GM10248 (cell line): ENCODE measurements at regions not wholly inside any gene's neighbourhood (a gene's known extent, or its start where the extent isn't known, plus 50 kb on each side); places are given as distances from the start of the nearest gene placed in this dataset.

ENCODE experiments used
- CTCF ChIA-PET: fragments of 300-600 bp; sonication (Branson Sonifier 250); formaldehyde crosslinking; extraction: SDS; loops from one replicate; lab custom pipeline; 2021; ENCODE audit warnings: antibody characterized with exemption; lab: Yijun Ruan, JAX
- POLR2A ChIA-PET: fragments of 350-650 bp; sonication (Branson Sonifier 250); formaldehyde crosslinking; extraction: SDS; loops from one replicate; lab custom pipeline; 2020; ENCODE audit warnings: antibody characterized with exemption; lab: Yijun Ruan, JAX
- DNase-seq: peaks from one replicate; pipeline ENCODE4 v3.0.0; 2012; ENCODE audit errors: extremely low spot score
- TF ChIP-seq, protein P1 (sequence below): IDR thresholded peaks from 2 replicates; pipeline ENCODE4 v1.5.1; 2012; ENCODE audit warnings: mild to moderate bottlenecking, low read depth; ENCODE audit errors: extremely low read depth, missing control alignments, control extremely low read depth

DNA sequence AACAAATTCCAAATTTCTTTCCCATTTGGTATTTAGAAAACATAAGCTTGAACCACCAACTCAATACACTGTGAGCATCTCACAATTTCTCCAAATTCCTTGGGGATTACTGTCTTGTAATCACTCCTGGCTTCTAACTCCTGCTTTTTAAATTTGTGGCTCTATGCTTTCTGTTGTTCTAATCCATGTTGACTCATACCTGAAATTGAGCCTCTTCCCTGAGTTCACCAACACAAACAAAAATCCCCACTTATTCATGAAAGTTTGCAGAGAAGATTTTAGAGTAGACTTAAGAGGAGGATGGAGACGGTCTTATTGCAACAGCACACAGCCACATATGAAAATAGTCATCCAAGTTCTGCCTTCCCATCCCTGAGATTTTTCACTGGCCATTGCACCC is 252.5 kb downstream of the PTEN start:
- ChIA-PET POLR2A (no interaction called here), CTCF (interaction anchor here (1.0 to 3.0 kb wide), 5 partner anchors 17 to 273 kb away, joined by 3 to 18 read pairs (median 4); no protein-coding TSS in a partner anchor)
- DNase-seq, result no peak
- TF ChIP-seq, protein P1, sequence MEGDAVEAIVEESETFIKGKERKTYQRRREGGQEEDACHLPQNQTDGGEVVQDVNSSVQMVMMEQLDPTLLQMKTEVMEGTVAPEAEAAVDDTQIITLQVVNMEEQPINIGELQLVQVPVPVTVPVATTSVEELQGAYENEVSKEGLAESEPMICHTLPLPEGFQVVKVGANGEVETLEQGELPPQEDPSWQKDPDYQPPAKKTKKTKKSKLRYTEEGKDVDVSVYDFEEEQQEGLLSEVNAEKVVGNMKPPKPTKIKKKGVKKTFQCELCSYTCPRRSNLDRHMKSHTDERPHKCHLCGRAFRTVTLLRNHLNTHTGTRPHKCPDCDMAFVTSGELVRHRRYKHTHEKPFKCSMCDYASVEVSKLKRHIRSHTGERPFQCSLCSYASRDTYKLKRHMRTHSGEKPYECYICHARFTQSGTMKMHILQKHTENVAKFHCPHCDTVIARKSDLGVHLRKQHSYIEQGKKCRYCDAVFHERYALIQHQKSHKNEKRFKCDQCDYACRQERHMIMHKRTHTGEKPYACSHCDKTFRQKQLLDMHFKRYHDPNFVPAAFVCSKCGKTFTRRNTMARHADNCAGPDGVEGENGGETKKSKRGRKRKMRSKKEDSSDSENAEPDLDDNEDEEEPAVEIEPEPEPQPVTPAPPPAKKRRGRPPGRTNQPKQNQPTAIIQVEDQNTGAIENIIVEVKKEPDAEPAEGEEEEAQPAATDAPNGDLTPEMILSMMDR, result no peak

DNA sequence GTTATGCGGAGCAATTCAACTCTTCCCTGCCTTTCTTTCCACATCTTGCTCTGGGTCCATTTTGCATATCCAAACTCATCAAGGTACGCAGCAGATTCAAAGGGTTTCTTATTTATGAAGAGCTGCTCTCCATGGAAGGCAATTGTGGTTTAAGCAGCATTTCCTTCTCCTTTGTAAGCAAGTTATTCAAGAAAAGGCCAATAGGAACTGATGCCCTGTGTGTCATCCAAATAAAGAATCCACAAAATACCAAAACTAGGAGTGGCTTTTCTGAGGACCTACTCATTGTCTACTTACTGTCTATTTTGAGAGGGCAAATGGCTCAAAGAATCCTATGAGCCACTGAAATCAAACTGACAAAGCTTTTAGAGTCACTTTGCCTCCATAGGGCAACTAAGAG is 253.1 kb downstream of the PTEN start:
- TF ChIP-seq, protein P1, result no peak
- POLR2A ChIA-PET, result no interaction called here
- DNase-seq, result no peak
- CTCF ChIA-PET, result interaction anchor here (0.9 to 2.4 kb wide), 9 partner anchors 8 to 266 kb away, joined by 3 to 8 read pairs (median 4); no protein-coding TSS in a partner anchor

DNA sequence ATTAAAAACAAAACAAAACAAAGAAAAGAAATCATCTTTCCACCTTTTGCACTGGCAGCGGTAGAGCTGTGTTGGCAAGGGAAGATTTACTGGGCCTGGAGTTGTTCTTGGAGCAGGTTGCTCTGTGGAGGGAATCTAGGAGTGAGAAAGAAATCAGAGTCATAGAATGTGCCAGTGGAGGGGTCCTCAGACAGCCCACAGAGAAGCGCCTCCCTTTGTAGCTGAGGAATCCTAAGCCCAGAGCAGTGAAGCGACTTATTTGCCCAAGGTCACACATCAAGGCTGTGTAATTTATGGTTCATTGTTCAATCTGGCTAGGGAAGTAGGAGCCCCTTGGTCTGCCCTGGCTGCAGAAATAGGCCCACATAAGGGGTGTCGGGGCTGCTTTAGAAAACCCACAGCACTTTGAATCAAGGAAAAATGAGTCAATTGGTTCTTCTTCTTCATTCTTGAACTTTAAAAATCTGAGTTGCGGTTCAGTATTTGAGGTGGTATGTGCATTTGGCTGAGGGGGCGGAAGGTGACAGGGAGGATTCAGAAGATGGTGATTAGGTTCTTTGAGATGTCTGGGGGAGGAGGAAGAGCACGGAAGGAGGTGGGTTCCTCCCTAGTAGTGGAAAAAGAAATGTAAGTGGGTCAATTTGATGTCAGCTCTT is 253.7 kb downstream of the PTEN start:
- ChIA-PET CTCF (interaction anchor here (0.7 to 2.7 kb wide), 18 partner anchors 9 to 270 kb away, joined by 3 to 20 read pairs (median 4); no protein-coding TSS in a partner anchor), POLR2A (no interaction called here)
- TF ChIP-seq, protein P1, result no peak
- DNase-seq, result no peak

DNA sequence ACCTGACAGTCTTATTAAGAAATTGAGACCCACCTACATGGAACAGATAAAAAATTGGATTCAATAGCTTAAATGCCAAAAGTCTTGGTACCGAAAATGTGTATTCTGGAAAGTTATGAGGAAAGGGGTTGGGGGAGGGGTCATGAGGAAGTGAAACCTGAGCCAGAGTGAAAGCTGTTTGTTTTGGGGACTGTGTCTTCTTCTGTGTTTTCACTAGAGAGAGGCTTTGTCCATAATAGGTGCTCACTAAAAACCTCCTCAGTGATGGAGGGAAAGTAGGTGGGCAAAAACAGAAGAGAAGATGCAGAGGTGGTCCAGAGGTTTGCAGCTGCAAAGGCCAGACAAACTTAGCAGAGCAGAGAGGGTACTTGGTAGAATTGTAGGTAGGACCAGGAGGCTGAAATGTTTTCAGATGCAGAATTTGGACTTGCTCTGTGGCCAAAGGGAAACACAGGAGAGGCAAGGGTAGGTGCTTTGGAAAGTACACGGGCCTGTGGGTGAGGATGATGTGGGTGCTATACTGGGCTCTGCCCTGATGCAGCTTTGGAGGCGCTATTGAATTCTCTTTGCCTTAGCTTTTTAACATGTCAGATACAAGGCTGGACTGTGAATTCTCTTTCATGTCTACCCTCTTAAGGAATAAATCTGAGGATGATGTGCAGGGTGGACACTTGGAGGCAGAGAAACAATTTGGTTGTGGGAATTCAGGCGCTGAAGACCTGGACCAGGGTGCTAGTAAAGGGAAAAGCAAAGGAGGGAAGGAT is 254.6 kb downstream of the PTEN start:
- TF ChIP-seq, protein P1, result peak; percentile 14
- POLR2A ChIA-PET, result interaction anchor here (0.6 kb wide), 1 partner anchor 10 kb away, joined by 5 read pairs; no protein-coding TSS in a partner anchor
- CTCF ChIA-PET, result interaction anchor here (0.7 to 2.7 kb wide), 19 partner anchors 10 to 435 kb away, joined by 3 to 20 read pairs (median 3); no protein-coding TSS in a partner anchor
- DNase-seq, result no peak

DNA sequence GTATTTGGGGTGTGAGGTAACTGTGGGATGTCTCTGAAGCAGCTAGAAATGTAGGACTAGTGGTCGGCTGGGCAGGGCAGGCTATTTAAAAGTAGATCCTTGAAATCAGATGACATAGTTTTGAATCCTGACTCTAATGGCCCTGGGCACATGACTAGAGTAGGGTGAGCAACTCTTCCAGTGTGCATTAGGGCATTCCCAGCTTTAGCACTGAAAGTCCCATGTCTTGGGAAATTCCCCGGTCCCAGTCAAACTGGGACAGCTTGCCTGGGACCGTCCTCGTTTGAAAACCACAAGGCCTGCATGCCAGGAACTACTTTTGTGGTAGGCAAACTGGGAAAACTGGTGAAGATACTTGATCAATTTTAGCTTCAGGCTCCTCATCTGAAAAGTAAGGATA is 255.3 kb downstream of the PTEN start:
- ChIA-PET CTCF (interaction anchor here (0.9 to 2.7 kb wide), 13 partner anchors 10 to 434 kb away, joined by 3 to 20 read pairs (median 3); no protein-coding TSS in a partner anchor), POLR2A (interaction anchor here (0.6 kb wide), 1 partner anchor 11 kb away, joined by 5 read pairs; no protein-coding TSS in a partner anchor)
- TF ChIP-seq, protein P1, result no peak

DNA sequence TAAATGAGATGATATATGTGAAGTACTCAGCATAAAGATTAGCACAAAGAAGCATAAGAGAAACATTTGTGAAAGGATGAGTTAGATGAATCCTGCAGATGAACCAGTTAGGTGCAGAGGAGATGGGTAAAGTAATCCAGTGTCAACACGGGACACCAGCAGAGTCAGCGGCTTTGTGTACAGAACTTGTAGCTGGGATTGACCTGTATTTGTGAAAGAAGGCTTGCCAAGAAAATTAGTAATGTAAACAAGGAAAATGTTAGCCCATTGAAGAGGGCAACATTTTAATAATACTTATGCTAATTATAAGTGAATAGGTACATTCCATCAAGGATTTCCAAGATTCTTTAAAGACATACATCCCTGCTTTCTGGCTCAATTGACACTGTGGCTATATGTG is 255.7 kb downstream of the PTEN start:
- TF ChIP-seq, protein P1, result no peak
- ChIA-PET CTCF (interaction anchor here (0.7 to 2.7 kb wide), 10 partner anchors 10 to 313 kb away, joined by 3 to 20 read pairs (median 4); no protein-coding TSS in a partner anchor), POLR2A (no interaction called here)
- no peak for DNase-seq

More for the DNA sequence above, 255.3 kb downstream of the PTEN start:
- DNase-seq, result no peak
